DOHH2 (cell line): ENCODE measurements at regions not wholly inside any gene's neighbourhood (a gene's known extent, or its start where the extent isn't known, plus 50 kb on each side); places are given as distances from the start of the nearest gene placed in this dataset.

Experiments
- H3F3A ChIP-seq: fragments of 200-600 bp; sonication (generic), shearing (Covaris generic); 2 replicates; pipeline ENCODE4 v1.6.0; 2016; ENCODE audit warnings: antibody characterized with exemption, mild to moderate bottlenecking; ENCODE audit not compliant: control insufficient read depth, insufficient read depth
- H3K27ac ChIP-seq: fragments of 200-600 bp; sonication (generic); 2 replicates; pipeline ENCODE4 v1.5.1; 2014; ENCODE audit warnings: low read depth, mild to moderate bottlenecking, low read length, moderate library complexity
- H3K27me3 ChIP-seq: fragments of 200-600 bp; sonication (generic); 2 replicates; pipeline ENCODE4 v1.6.1; 2014; ENCODE audit warnings: mild to moderate bottlenecking, low read length, mixed read lengths; ENCODE audit not compliant: control insufficient read depth
- H3K36me3 ChIP-seq: fragments of 200-600 bp; sonication (generic); 2 replicates; pipeline ENCODE4 v1.6.1; 2014; ENCODE audit warnings: mild to moderate bottlenecking, low read length, moderate library complexity, mixed read lengths; ENCODE audit not compliant: control insufficient read depth
- H3K4me1 ChIP-seq: fragments of 200-600 bp; sonication (generic); 2 replicates; pipeline ENCODE4 v1.6.1; 2014; ENCODE audit warnings: mild to moderate bottlenecking, low read length, mixed read lengths; ENCODE audit not compliant: control insufficient read depth
- H3K4me2 ChIP-seq: fragments of 200-600 bp; sonication (generic); 2 replicates; pipeline ENCODE4 v1.6.0; 2014; ENCODE audit warnings: mild to moderate bottlenecking, low read length, moderate library complexity
- H3K4me3 ChIP-seq: fragments of 200-600 bp; sonication (generic); 2 replicates; pipeline ENCODE4 v1.5.1; 2014; ENCODE audit warnings: mild to moderate bottlenecking, low read length, mixed read lengths
- H3K79me2 ChIP-seq: fragments of 200-600 bp; sonication (generic); 2 replicates; pipeline ENCODE4 v1.6.1; 2014; ENCODE audit warnings: mild to moderate bottlenecking, low read length, mixed read lengths; ENCODE audit not compliant: control insufficient read depth
- H3K9me2 ChIP-seq: fragments of 200-600 bp; sonication (generic); replicated peaks from 2 replicates; pipeline ENCODE4 v1.6.1; 2014; ENCODE audit warnings: mild to moderate bottlenecking, low read length, mixed read lengths; ENCODE audit not compliant: control insufficient read depth
- H3K9me3 ChIP-seq: fragments of 200-600 bp; sonication (generic); 2 replicates; pipeline ENCODE4 v1.6.1; 2014; ENCODE audit warnings: antibody characterized with exemption, low read length, mixed read lengths; ENCODE audit not compliant: control insufficient read depth, insufficient read depth
- H4K20me1 ChIP-seq: fragments of 200-600 bp; sonication (generic); 2 replicates; pipeline ENCODE4 v1.6.0; 2014; ENCODE audit warnings: low read depth, mild to moderate bottlenecking, antibody characterized with exemption, low read length, moderate library complexity; ENCODE audit not compliant: control insufficient read depth, insufficient read depth
- CTCF ChIP-seq: fragments of 200-600 bp; sonication (generic); IDR thresholded peaks from one replicate; pipeline ENCODE4 v1.5.1; 2014; ENCODE audit warnings: antibody characterized with exemption, mild to moderate bottlenecking, low read depth, low read length; ENCODE audit not compliant: poor library complexity, severe bottlenecking
- EZH2phosphoT487 ChIP-seq: fragments of 200-600 bp; sonication (generic); IDR thresholded peaks from 2 replicates; pipeline ENCODE4 v1.6.1; 2017; ENCODE audit warnings: borderline replicate concordance, mild to moderate bottlenecking, antibody characterized with exemption, low read length, moderate library complexity, mixed read lengths

GRCh38 chr1:192522673-192523072 is 52.9 kb upstream of the RGS1 start:
- Histone ChIP-seq H3K4me3 (no peak overlapping the region), H3K4me2 (no peak overlapping the region), H3F3A (no peaks in the 10 kb centered on the region; the same call in 1 of the 2 replicates), H3K27ac (no peak overlapping the region), H3K9me3 (no peaks in the 10 kb centered on the region), H3K79me2 (no peaks in the 10 kb centered on the region), H3K9me2 (no peaks in the 10 kb centered on the region), H3K36me3 (no peaks in the 10 kb centered on the region), H3K27me3 (peaks cover 60% of the 10 kb centered on the region), H4K20me1 (no peaks in the 10 kb centered on the region), H3K4me1 (peaks cover 12% of the 10 kb centered on the region)
- TF ChIP-seq CTCF: no peak
- TF ChIP-seq EZH2phosphoT487: no peak

- Histone ChIP-seq H3K4me3 (no peak overlapping the region), H3K27me3 (peaks cover 64% of the 10 kb centered on the region), H3K36me3 (no peaks in the 10 kb centered on the region), H3F3A (no peaks in the 10 kb centered on the region), H3K9me3 (no peaks in the 10 kb centered on the region), H3K9me2 (no peaks in the 10 kb centered on the region), H4K20me1 (no peaks in the 10 kb centered on the region), H3K79me2 (no peaks in the 10 kb centered on the region), H3K4me1 (peaks cover 10% of the 10 kb centered on the region), H3K4me2 (no peak overlapping the region), H3K27ac (no peak overlapping the region)
- TF ChIP-seq CTCF (no peak), EZH2phosphoT487 (no peak)
Measured at GRCh38 chr1:192524223-192524622, 51.4 kb upstream of the RGS1 start.
